ENCODE measurements at regions not wholly inside any gene's neighbourhood (a gene's known extent, or its start where the extent isn't known, plus 50 kb on each side); places are given as distances from the start of the nearest gene placed in this dataset.
"Not testable (repeated sequence)": the region's sequence is repeated elsewhere in the genome, so short reads cannot be mapped to it uniquely, and the experiment has no call there.

DNA sequence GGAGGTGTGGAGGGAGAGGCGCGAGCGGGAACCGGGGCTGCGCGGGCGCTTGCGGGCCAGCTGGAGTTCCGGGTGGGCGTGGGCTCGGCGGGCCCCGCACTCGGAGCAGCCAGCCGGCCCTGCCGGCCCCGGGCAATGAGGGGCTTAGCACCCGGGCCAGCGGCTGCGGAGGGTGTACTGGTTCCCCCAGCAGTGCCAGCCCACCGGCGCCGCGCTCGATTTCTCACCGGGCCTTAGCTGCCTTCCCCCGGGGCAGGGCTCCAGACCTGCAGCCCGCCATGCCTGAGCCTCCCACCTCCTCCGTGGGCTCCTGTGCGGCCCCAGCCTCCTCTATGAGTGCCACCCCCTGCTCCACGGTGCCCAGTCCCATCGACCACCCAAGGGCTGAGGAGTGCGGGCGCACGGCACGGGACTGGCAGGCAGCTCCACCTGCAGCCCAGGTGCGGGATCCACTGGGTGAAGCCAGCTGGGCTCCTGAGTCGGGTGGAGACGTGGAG lies 141.4 kb downstream of the SPRY1 start:
- not testable (repeated sequence) for DNase-seq (ENCODE audit: low read depth in 2 of 2)

DNA sequence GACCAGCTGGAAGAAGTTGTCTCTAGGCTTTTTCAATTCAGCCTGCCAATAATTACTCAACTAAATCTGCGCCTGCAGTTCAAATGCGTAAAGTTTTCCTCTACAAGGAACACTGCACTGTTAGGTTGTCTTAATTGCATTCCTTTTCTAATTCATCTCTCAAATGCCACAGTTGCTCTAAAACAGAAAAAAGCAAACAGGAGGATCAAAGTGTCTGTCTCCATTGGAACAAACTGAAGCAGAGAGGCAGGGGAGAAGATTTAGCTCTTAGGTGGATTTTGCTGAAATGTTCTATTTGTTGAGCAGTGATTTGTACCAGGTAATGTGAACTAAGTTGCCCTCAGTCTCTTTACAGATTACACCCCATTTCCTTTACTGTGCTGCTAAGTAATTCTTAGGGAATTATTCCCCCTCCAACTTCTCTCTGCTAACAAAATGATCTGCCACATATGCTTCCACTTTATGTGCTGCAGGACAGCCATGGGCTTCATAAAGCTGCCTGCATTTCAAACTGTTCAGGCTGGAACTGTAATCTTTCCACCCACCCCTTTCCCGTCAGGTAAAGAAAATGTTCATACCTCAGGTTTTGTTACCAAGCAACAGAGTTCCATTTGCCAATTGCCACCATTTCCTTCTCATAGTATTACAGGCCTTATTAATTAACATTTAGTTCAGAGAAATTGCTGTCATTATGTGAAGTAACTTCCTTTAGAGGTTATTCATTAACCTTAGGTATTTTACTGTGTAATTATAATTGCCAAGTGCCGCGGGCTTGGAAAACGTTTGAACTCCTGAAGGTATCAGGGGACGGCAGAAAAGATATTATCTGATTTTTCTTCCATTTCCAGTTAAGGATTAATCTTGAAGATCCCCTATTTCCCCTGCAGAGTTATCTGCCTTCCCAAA lies 149.3 kb downstream of the SPRY1 start:
- no peak for DNase-seq (ENCODE audit: low read depth in 2 of 2)

GRCh38 chr4:123546573-123547060 lies 150.0 kb downstream of the SPRY1 start:
- no peak for DNase-seq (ENCODE audit: low read depth in 2 of 2)

GRCh38 chr4:123547216-123548165 lies 150.9 kb downstream of the SPRY1 start:
- DNase-seq (ENCODE audit: low read depth in 2 of 2), result no peak

- DNase-seq (ENCODE audit: low read depth in 2 of 2), result no peak
Observed at GRCh38 chr4:123553279-123553678, 156.7 kb downstream of the SPRY1 start.

- DNase-seq (ENCODE audit: low read depth in 2 of 2), result no peak
Observed at GRCh38 chr4:123553733-123554637, 157.4 kb downstream of the SPRY1 start.

DNA sequence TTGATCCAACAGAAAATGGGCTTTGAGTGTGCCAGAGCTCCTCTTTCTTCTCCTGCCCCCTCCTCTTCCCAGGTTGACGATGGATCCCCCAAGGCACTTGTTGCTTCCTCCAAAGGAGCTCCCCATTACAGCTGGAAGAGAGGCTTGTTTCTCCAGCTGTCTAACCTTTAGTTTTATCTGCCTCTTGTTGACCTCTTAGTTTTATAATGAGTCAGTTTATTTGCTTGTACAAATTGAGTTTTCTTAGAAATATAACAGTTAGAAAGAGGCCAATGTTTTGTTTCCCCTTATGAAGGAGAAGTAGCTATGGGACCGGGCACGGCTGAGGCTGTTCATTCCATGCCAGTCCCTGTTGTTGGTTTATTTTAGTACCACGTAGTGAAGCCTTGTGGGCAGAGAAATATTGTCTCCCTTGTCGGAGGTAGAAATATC lies 158.2 kb downstream of the SPRY1 start:
- no peak for DNase-seq (ENCODE audit: low read depth in 2 of 2)

DNA sequence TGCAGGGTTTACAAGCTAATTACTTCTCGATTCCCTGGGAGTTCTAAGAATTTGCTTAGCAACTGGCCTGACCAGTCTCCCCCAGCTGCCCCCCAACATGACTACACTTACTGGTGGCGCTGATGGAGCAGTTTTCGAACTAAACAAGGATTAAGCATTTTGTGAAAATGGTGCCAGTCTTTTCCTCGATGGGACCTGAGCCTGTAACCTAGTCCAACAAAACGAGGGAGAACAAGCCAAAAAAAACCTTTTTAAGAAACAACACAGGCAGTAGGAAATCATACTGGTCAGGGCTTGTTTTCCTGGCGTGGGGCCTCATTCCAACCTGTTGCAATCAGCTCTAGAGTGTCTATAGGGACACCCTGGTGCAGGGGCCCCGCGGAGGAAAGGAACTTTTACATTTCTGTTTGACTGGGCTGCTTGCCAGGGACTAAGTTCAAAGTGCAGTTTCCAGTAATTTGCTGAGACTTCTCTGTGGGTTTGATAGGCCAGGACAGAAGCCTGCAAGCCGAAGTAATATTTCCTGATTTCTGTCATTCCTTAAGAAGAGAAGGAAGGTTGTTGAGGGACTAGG lies 158.7 kb downstream of the SPRY1 start:
- DNase-seq (ENCODE audit: low read depth in 2 of 2), result no peak

DNA sequence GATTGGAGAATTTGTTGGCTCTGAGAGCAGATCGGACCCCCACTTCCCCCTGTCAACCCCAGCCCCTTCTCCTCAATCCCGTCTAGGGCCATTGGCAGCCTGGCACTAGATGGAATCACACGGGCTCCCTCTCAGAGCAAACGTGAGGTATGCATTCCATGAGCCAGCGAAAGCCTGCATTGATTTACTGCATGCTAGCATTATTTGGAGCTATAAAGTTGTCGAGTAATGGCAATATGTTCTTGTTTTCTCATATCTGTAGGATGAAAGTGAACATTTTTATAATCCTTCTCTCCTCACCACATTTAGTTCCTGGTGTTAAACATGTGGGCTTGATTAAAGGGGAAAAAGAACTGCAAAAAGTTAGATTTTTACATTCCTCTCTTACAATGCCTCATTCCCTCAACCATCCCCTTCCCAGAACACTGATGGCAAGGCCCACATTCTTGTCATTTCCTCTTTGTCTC lies 159.2 kb downstream of the SPRY1 start:
- DNase-seq (ENCODE audit: low read depth in 2 of 2), result no peak

GRCh38 chr4:123556526-123556925 lies 159.9 kb downstream of the SPRY1 start:
- DNase-seq (ENCODE audit: low read depth in 2 of 2), result no peak

DNA sequence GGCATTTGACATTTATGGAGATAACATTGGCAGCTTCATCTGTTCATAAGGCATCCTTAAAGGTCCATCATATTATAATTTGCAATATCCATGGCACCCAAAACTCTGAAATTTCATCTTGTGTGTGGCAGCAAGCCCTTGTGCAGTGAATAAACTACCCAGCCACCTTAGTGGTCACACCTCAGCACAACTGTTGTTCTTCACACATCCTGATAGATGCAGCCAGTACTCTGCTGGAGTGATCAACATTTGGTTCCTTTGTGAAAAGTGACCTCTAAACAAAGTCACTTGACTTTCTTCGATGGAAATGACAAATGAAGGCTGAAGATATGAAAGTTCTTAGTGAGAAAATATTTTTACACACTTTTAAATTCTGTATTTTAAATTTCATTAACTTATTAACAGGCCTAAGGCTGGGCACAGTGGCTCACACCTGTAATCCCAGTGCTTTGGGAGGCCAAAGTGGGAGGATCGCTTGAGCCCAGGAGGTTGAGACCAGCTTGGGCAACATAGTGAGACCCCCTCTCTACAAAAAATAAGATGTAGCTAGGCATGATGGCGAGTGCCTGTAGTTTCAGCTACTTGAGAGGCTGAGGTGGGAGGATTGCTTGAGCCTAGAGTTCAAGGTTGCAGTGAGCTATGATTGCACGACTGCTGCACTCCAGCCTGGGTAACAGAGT lies 161.4 kb downstream of the SPRY1 start:
- DNase-seq (ENCODE audit: low read depth in 2 of 2), result no peak

- no peak for DNase-seq (ENCODE audit: low read depth in 2 of 2)
Observed at GRCh38 chr4:123558865-123559264, 162.3 kb downstream of the SPRY1 start.

DNA sequence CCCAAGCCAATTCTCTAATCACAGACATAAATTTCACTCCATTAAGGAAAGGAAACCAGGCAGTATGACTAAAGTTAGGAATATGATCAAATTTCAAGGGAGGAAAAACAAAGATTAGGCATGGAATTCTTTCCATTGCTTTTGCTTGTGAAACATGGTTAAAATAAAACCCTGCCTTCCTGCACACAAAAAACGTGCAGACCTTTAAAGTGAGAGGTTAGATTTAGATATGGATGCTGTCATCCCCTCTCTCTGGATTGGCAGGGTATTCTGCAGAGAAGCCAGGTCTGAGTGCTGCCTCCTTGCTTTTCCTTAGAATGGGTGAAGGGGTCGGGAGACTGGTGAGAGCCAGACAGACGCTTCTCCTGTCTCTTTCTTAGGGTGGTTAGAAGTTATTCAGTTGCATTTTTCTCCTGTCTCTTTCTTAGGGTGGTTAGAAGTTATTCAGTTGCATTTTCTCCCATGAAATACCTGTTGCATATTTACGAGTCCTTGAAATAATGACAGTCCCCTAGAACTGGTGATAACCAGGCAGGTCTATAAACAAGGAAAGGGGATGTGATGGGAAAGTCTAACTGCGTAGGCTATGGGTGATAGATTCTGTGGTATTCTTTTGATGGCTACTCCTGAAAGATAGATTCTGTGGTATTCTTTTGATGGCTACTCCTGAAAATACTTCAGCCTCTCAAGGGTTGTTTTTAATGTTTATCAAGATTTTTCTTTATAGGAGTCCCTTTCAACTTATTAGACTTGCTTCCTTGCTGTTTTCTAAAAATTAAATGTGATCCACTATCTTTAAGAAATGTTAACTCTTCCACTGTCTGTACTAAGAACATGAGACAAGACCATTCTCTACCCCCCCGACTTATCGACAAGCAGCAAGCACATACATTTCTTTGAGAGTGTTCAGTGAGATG lies 163.6 kb downstream of the SPRY1 start:
- no peak for DNase-seq (ENCODE audit: low read depth in 2 of 2)

- no peak for DNase-seq (ENCODE audit: low read depth in 2 of 2)
Observed at GRCh38 chr4:123561525-123561924, 164.9 kb downstream of the SPRY1 start.

DNA sequence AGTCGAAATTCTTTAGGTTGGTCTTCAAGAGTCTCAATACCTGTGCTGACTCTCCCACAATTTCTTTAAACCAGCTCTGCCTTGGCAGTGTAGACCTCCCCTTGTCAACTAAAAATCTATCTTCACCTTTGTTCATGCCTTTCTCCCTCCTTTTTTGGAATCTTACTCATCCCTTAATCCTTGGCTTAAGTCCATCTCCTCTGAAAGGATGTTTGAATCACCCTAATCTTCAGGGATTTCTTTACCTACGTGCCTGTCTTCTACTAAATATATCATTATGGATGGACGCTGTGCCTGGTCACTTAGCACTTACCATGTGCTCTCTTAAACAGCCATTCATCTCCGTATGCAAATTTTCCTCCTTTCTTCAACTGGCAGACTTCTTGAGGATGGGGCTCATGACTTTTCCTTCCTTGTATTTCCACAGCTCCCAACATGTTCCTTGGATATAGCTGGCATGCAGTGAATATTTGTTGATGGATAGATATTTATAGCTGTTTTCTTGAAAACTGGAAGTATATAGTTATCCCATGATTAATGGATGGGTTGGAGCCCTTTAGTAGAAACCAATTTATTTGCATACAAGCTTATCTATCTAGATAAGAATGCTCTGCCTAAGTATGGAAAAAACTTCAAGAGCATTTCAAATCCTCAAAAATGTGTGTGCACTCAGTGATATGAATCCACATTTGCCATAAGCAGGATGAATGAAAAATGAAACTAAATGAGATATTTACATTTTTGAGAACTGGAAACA lies 166.6 kb downstream of the SPRY1 start:
- DNase-seq (ENCODE audit: low read depth in 2 of 2), result no peak

- peak; percentile 21 to 23 for DNase-seq (ENCODE audit: low read depth in 2 of 2)
Observed at GRCh38 chr4:123564758-123565346, 168.3 kb downstream of the SPRY1 start.

DNA sequence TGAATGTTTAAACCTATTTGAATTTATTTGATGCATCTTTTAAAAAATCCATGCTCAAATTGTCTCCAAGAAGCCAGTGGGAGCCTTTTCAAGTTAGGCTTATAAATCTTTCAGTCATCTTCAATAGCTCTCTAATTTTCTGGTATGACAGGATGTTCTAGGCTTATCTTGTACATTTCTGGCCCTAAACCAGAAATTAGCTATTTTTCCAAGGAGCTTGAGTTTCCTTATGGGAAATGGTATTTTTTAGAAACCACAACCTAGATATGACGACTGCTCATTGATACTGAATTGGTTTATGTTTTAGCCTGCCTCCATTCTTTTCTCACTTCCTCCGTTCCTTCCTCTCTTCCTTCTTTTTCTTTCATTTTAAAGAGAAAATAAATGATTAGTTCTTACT lies 172.3 kb downstream of the SPRY1 start:
- no peak for DNase-seq (ENCODE audit: low read depth in 2 of 2)

GRCh38 chr4:123569541-123569940 lies 172.9 kb downstream of the SPRY1 start:
- no peak for DNase-seq (ENCODE audit: low read depth in 2 of 2)
